C4-2B (cell line): ENCODE measurements at regions not wholly inside any gene's neighbourhood (a gene's known extent, or its start where the extent isn't known, plus 50 kb on each side); places are given as distances from the start of the nearest gene placed in this dataset.

Experiments
- ZFX ChIP-seq: fragments of 450-650 bp; IDR thresholded peaks from 2 replicates; pipeline ENCODE4 v1.6.1; 2017
- TF ChIP-seq, protein P1 (sequence below): fragments of 450-650 bp; conservative IDR thresholded peaks from 2 replicates; pipeline ENCODE4 v1.5.1; 2017; ENCODE audit warnings: mild to moderate bottlenecking

DNA sequence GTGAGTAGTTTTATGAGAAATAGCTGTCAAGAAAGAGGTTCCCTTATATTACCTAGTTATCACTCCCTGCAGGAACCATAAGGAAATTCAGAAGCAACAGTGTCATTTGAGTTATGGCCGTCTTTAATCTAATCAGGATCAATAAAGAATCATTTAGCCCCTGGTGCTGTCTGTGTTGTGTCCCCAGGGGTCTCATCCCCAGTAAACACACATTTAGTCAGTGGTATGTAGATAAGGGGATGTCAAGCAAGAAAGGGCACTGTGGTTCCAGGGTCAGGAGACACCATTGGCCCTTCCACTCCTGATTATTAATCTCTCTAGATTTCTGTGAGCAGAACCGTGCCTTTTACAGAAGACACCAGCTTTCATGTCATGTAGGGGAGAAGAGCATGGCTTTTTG lies 158.0 kb upstream of the SEMA6A start:
- TF ChIP-seq, protein P1, sequence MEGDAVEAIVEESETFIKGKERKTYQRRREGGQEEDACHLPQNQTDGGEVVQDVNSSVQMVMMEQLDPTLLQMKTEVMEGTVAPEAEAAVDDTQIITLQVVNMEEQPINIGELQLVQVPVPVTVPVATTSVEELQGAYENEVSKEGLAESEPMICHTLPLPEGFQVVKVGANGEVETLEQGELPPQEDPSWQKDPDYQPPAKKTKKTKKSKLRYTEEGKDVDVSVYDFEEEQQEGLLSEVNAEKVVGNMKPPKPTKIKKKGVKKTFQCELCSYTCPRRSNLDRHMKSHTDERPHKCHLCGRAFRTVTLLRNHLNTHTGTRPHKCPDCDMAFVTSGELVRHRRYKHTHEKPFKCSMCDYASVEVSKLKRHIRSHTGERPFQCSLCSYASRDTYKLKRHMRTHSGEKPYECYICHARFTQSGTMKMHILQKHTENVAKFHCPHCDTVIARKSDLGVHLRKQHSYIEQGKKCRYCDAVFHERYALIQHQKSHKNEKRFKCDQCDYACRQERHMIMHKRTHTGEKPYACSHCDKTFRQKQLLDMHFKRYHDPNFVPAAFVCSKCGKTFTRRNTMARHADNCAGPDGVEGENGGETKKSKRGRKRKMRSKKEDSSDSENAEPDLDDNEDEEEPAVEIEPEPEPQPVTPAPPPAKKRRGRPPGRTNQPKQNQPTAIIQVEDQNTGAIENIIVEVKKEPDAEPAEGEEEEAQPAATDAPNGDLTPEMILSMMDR = no peak
- TF ChIP-seq ZFX = no peak
